ENCODE measurements at regions not wholly inside any gene's neighbourhood (a gene's known extent, or its start where the extent isn't known, plus 50 kb on each side); places are given as distances from the start of the nearest gene placed in this dataset.

- TF ChIP-seq CTCF (IDR thresholded peaks at IDR 0.05; ENCODE audit: insufficient read depth, low read length): no peak
- DNase-seq (ENCODE audit: low read depth): no peak
- no peak overlapping the region for H3K4me3 ChIP-seq (ENCODE audit: low read depth, low read length)
Measured at GRCh38 chr5:120354126-120354525, 110.0 kb upstream of the PRR16 start.

- DNase-seq (ENCODE audit: low read depth): peak; percentile 16
- no peak for TF ChIP-seq CTCF (IDR thresholded peaks at IDR 0.05; ENCODE audit: insufficient read depth, low read length)
- no peak overlapping the region for H3K4me3 ChIP-seq (ENCODE audit: low read depth, low read length)
Measured at GRCh38 chr5:120358949-120359348, 105.2 kb upstream of the PRR16 start.

DNA sequence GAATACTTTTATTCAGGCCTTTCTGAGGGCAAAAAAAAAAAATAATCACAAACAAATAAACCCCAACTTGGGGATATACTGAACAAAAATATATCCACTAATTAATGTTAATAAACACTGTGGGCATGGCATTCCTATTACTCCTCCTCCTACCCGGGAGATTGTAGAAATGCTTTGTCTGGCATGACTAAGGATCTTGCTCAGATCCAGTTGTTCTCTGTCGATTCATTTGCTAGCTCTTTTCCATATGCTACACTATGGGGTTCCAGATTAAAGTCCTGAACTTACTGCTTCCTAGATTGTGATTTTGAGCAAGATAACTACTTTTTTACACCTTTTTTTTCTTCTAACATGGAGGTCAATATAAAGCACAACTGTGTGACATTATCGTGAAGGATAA is 102.2 kb upstream of the PRR16 start:
- H3K4me3 ChIP-seq (ENCODE audit: low read depth, low read length): no peak overlapping the region
- no peak for TF ChIP-seq CTCF (IDR thresholded peaks at IDR 0.05; ENCODE audit: insufficient read depth, low read length)
- no peak for DNase-seq (ENCODE audit: low read depth)

DNA sequence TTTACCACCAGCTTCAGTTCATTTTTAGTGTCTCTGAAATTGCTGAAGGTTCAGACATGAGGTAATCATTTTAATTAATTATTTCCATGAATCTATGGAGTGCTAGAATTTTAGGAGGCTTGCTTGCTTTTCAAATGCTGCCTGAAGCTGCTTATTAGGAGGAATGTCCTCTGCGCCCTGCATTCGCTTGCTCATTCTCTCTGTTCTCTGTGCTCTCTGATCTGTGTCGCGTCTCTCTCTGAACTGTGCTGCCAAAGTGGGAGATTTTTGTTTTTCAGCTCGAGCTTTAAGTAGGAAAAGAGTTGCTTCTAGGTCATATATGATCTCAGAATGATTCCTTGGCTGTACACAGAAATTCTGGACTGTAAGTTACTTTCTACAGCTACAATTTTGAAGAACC is 101.7 kb upstream of the PRR16 start:
- H3K4me3 ChIP-seq (ENCODE audit: low read depth, low read length): no peak overlapping the region
- DNase-seq (ENCODE audit: low read depth): no peak
- TF ChIP-seq CTCF (IDR thresholded peaks at IDR 0.05; ENCODE audit: insufficient read depth, low read length): no peak

- TF ChIP-seq CTCF (IDR thresholded peaks at IDR 0.05; ENCODE audit: insufficient read depth, low read length): no peak
- no peak overlapping the region for H3K4me3 ChIP-seq (ENCODE audit: low read depth, low read length)
- peak; percentile 31 for DNase-seq (ENCODE audit: low read depth)
Measured at GRCh38 chr5:120365656-120366446, 98.2 kb upstream of the PRR16 start.

DNA sequence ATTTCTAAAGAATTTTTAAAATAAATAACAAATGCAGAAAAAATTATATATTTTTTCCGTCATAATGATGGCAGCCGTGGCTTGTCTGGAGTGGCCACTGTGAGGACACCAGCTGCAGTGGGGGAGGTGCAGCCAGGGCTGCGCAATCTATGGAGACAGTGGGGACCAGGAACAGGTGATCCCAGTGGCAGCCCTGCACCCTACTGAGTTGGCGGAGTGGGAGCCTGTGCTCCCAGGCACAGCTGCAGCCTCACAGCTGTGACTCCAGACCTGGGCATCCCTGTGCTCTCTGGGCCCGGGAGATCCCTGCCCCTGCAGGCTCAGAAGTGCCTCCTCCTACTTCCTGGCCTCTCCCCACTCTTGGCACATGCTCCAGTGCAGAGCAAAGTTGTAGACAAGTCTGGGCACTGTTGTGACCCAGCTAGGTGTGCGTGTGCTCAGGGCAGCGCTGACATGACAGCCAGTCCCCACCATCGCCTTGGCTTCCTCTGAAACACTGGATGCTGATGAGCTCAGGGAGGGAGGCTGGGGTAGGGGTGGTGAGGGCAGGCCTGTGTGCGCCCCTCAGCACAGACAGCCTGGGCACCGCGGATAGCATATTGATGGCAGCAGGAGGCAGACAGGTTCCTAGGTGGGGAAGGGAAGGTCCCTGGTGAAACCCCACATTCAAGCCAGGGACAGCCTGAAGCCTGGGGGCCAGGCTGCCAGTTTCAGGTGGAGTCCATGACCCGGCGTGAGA is 96.0 kb upstream of the PRR16 start:
- DNase-seq (ENCODE audit: low read depth): no peak
- no peak for TF ChIP-seq CTCF (IDR thresholded peaks at IDR 0.05; ENCODE audit: insufficient read depth, low read length)
- H3K4me3 ChIP-seq (ENCODE audit: low read depth, low read length): no peak overlapping the region

All from fibroblast of the aortic adventitia (primary cell).